GM23338 (cell line): ENCODE measurements at regions not wholly inside any gene's neighbourhood (a gene's known extent, or its start where the extent isn't known, plus 50 kb on each side); places are given as distances from the start of the nearest gene placed in this dataset.

Source experiments
- EZH2 ChIP-seq: fragments of 200-600 bp; sonication (generic); IDR thresholded peaks from one replicate; pipeline ENCODE4 v1.8.0; 2017; ENCODE audit warnings: antibody characterized with exemption, mild to moderate bottlenecking, low read depth; ENCODE audit not compliant: unreplicated experiment
- EZH2phosphoT487 ChIP-seq: fragments of 200-600 bp; sonication (generic); IDR thresholded peaks from one replicate; pipeline ENCODE4 v1.8.1; 2018; ENCODE audit warnings: antibody characterized with exemption; ENCODE audit not compliant: unreplicated experiment
- JUNB ChIP-seq: IDR thresholded peaks from one replicate; pipeline ENCODE4 v1.6.1; 2016; ENCODE audit warnings: antibody characterized with exemption; ENCODE audit not compliant: unreplicated experiment
- NANOG ChIP-seq: IDR thresholded peaks from 2 replicates; pipeline ENCODE4 v1.6.1; 2016; ENCODE audit warnings: antibody characterized with exemption, borderline replicate concordance
- STAT1 ChIP-seq: IDR thresholded peaks from one replicate; pipeline ENCODE4 v1.6.1; 2016; ENCODE audit warnings: antibody characterized with exemption; ENCODE audit not compliant: unreplicated experiment
- ZNF331 ChIP-seq: fragments of 250-450 bp; sonication (Bioruptor Pico); IDR thresholded peaks from 2 replicates; pipeline ENCODE4 v1.5.0; 2020; ENCODE audit warnings: low read depth, mild to moderate bottlenecking, moderate library complexity
- TF ChIP-seq, protein P1 (sequence below): fragments of 250-450 bp; sonication (Bioruptor Pico); IDR thresholded peaks from 2 replicates; pipeline ENCODE4 v1.5.0; 2020; ENCODE audit warnings: mild to moderate bottlenecking, moderate library complexity
- TF ChIP-seq, protein P2 (sequence below): IDR thresholded peaks from one replicate; pipeline ENCODE4 v1.6.1; 2018; ENCODE audit warnings: antibody characterized with exemption; ENCODE audit not compliant: unreplicated experiment

DNA sequence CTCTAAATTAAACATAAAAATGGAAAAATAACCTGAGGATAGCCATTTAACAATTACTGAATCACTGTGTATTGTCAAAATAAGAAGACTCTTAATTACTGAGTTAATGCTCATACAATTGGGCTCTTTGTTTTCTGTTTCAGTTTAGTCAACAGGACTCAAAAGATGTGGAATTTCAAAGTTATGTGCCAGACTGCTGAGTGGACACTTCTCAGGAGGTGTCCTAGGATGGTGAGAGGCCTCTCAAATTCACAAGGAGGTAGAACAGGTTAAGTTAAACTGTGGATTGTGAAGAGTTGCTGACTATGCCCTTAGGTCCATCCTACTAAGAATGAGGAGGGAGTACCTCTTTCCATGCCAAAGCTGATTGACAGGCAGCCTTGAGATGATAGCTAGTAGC, 157.7 kb upstream of the CHRM2 start (continued):
- TF ChIP-seq, protein P1, sequence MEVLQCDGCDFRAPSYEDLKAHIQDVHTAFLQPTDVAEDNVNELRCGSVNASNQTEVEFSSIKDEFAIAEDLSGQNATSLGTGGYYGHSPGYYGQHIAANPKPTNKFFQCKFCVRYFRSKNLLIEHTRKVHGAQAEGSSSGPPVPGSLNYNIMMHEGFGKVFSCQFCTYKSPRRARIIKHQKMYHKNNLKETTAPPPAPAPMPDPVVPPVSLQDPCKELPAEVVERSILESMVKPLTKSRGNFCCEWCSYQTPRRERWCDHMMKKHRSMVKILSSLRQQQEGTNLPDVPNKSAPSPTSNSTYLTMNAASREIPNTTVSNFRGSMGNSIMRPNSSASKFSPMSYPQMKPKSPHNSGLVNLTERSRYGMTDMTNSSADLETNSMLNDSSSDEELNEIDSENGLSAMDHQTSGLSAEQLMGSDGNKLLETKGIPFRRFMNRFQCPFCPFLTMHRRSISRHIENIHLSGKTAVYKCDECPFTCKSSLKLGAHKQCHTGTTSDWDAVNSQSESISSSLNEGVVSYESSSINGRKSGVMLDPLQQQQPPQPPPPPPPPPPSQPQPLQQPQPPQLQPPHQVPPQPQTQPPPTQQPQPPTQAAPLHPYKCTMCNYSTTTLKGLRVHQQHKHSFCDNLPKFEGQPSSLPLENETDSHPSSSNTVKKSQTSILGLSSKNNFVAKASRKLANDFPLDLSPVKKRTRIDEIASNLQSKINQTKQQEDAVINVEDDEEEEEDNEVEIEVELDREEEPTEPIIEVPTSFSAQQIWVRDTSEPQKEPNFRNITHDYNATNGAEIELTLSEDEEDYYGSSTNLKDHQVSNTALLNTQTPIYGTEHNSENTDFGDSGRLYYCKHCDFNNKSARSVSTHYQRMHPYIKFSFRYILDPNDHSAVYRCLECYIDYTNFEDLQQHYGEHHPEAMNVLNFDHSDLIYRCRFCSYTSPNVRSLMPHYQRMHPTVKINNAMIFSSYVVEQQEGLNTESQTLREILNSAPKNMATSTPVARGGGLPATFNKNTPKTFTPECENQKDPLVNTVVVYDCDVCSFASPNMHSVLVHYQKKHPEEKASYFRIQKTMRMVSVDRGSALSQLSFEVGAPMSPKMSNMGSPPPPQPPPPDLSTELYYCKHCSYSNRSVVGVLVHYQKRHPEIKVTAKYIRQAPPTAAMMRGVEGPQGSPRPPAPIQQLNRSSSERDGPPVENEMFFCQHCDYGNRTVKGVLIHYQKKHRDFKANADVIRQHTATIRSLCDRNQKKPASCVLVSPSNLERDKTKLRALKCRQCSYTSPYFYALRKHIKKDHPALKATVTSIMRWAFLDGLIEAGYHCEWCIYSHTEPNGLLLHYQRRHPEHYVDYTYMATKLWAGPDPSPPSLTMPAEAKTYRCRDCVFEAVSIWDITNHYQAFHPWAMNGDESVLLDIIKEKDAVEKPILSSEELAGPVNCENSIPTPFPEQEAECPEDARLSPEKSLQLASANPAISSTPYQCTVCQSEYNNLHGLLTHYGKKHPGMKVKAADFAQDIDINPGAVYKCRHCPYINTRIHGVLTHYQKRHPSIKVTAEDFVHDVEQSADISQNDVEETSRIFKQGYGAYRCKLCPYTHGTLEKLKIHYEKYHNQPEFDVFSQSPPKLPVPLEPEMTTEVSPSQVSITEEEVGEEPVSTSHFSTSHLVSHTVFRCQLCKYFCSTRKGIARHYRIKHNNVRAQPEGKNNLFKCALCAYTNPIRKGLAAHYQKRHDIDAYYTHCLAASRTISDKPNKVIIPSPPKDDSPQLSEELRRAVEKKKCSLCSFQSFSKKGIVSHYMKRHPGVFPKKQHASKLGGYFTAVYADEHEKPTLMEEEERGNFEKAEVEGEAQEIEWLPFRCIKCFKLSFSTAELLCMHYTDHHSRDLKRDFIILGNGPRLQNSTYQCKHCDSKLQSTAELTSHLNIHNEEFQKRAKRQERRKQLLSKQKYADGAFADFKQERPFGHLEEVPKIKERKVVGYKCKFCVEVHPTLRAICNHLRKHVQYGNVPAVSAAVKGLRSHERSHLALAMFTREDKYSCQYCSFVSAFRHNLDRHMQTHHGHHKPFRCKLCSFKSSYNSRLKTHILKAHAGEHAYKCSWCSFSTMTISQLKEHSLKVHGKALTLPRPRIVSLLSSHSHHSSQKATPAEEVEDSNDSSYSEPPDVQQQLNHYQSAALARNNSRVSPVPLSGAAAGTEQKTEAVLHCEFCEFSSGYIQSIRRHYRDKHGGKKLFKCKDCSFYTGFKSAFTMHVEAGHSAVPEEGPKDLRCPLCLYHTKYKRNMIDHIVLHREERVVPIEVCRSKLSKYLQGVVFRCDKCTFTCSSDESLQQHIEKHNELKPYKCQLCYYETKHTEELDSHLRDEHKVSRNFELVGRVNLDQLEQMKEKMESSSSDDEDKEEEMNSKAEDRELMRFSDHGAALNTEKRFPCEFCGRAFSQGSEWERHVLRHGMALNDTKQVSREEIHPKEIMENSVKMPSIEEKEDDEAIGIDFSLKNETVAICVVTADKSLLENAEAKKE (CRISPR knock-in tag), result no peak
- TF ChIP-seq, protein P2, sequence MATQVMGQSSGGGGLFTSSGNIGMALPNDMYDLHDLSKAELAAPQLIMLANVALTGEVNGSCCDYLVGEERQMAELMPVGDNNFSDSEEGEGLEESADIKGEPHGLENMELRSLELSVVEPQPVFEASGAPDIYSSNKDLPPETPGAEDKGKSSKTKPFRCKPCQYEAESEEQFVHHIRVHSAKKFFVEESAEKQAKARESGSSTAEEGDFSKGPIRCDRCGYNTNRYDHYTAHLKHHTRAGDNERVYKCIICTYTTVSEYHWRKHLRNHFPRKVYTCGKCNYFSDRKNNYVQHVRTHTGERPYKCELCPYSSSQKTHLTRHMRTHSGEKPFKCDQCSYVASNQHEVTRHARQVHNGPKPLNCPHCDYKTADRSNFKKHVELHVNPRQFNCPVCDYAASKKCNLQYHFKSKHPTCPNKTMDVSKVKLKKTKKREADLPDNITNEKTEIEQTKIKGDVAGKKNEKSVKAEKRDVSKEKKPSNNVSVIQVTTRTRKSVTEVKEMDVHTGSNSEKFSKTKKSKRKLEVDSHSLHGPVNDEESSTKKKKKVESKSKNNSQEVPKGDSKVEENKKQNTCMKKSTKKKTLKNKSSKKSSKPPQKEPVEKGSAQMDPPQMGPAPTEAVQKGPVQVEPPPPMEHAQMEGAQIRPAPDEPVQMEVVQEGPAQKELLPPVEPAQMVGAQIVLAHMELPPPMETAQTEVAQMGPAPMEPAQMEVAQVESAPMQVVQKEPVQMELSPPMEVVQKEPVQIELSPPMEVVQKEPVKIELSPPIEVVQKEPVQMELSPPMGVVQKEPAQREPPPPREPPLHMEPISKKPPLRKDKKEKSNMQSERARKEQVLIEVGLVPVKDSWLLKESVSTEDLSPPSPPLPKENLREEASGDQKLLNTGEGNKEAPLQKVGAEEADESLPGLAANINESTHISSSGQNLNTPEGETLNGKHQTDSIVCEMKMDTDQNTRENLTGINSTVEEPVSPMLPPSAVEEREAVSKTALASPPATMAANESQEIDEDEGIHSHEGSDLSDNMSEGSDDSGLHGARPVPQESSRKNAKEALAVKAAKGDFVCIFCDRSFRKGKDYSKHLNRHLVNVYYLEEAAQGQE, result no peak
- TF ChIP-seq STAT1 (no peak), JUNB (no peak), NANOG (no peak), EZH2phosphoT487 (no peak), EZH2 (no peak), ZNF331 (CRISPR knock-in tag) (no peak)
